ENCODE measurements at regions not wholly inside any gene's neighbourhood (a gene's known extent, or its start where the extent isn't known, plus 50 kb on each side); places are given as distances from the start of the nearest gene placed in this dataset.

DNA sequence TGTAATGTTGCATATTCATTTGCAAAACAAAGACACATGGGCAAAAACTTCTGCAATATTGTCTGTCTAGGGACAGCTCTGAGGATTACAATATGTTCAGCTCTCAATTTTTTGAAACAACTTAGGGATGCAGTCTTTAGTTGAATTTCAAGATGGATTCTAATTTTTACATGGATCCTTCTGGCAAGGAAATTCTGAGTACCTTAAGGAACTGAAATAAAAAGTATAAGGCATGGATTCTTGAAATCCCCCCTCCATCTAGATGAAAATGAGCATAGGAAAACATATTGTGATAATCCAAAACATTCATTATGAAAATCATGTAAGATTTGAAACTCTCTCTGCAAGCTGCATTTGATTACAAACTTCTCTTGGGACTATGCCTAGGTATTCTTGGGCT is 568.6 kb downstream of the CETN3 start:
- H3K9me3 ChIP-seq (ENCODE audit: low read depth) = no peaks in the 10 kb centered on the region
- H3K27me3 ChIP-seq (replicated peaks; ENCODE audit: insufficient read depth) = no peaks in the 10 kb centered on the region
- in situ Hi-C loops (cut with MboI) = no loop called here
- no peaks in the 10 kb centered on the region for H3F3A ChIP-seq (ENCODE audit: insufficient read depth)
- H3K4me3 ChIP-seq = no peak overlapping the region
- no peak overlapping the region for H3K9ac ChIP-seq
- H3K9me2 ChIP-seq (ENCODE audit: insufficient read depth) = no peaks in the 10 kb centered on the region
- DNase-seq = no peak
- TF ChIP-seq EZH2phosphoT487 (IDR thresholded peaks at IDR 0.05; ENCODE audit: insufficient read depth, low read depth) (no peak), EZH2 (IDR thresholded peaks at IDR 0.05; ENCODE audit: insufficient read depth, poor library complexity, severe bottlenecking) (no peak)
- H3K79me2 ChIP-seq (ENCODE audit: insufficient read depth) = no peaks in the 10 kb centered on the region
- H3K4me2 ChIP-seq (ENCODE audit: unreplicated experiment) = no peak overlapping the region
- no peak overlapping the region for H2AFZ ChIP-seq
- H4K20me1 ChIP-seq (ENCODE audit: insufficient read depth) = no peaks in the 10 kb centered on the region
- no peak overlapping the region for H3K27ac ChIP-seq
- no peaks in the 10 kb centered on the region for H3K4me1 ChIP-seq (ENCODE audit: insufficient read depth)
- no peaks in the 10 kb centered on the region for H3K36me3 ChIP-seq (ENCODE audit: low read depth)

DNA sequence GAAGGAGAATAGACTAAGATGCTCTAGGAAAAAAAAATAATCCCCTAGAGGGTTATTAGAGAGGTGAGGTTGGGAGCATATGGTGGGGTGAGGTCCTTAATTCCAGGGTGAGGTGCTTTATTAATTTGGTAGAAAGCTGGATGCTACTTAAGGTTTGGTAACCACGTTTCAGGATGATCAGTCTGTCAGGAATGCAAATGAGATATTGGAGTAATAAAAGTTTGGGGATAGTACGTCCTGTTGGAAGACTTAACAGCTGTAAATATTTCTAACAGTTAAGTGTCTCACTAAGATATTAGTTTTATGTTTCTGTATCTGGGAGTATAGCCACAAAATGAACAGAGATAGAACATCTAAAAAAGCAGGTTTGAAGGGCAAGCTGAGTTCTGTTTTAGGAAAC is 578.9 kb downstream of the CETN3 start:
- Histone ChIP-seq H3K4me1 (ENCODE audit: insufficient read depth) (no peaks in the 10 kb centered on the region), H4K20me1 (ENCODE audit: insufficient read depth) (no peaks in the 10 kb centered on the region), H3K27me3 (replicated peaks; ENCODE audit: insufficient read depth) (no peaks in the 10 kb centered on the region), H3K9me2 (ENCODE audit: insufficient read depth) (no peaks in the 10 kb centered on the region), H3F3A (ENCODE audit: insufficient read depth) (no peaks in the 10 kb centered on the region), H3K36me3 (ENCODE audit: low read depth) (no peaks in the 10 kb centered on the region), H3K27ac (no peak overlapping the region), H3K9ac (no peak overlapping the region), H3K4me3 (no peak overlapping the region), H3K79me2 (ENCODE audit: insufficient read depth) (no peaks in the 10 kb centered on the region), H2AFZ (no peak overlapping the region), H3K9me3 (ENCODE audit: low read depth) (no peaks in the 10 kb centered on the region), H3K4me2 (ENCODE audit: unreplicated experiment) (no peak overlapping the region)
- in situ Hi-C loops (cut with MboI) = no loop called here
- TF ChIP-seq EZH2phosphoT487 (IDR thresholded peaks at IDR 0.05; ENCODE audit: insufficient read depth, low read depth) (no peak), EZH2 (IDR thresholded peaks at IDR 0.05; ENCODE audit: insufficient read depth, poor library complexity, severe bottlenecking) (no peak)
- DNase-seq = peak; percentile 11
- 7 to 15% methylated on average over 2 of the region's 2 CpGs for WGBS, 2 experiments (ENCODE audit: low coverage in 1 of 2, low lambda C conversion rate in 2 of 2, missing lambda C conversion rate in 2 of 2)

DNA sequence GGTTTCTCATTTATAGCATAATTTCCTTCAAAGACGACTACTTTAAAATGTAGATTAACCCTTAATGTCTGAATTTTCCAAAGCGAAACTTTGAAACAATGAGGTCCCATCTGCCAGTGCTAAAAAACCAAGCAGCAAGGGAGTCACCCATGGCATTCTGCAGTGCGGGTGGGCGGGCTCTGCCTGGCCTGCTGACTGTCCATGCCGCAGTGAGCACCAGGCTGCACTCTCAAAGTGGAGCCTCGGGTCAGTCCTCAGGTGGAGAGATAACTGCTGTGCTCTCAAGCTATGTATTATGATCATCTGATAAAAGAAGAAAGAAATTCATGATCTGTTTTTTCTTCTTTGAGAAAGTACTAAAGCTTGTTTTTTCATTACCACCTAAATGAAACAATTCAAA is 581.6 kb downstream of the CETN3 start:
- H3K4me1 ChIP-seq (ENCODE audit: insufficient read depth) = no peaks in the 10 kb centered on the region
- no peak for TF ChIP-seq EZH2 (IDR thresholded peaks at IDR 0.05; ENCODE audit: insufficient read depth, poor library complexity, severe bottlenecking)
- no peak for TF ChIP-seq EZH2phosphoT487 (IDR thresholded peaks at IDR 0.05; ENCODE audit: insufficient read depth, low read depth)
- no peaks in the 10 kb centered on the region for H4K20me1 ChIP-seq (ENCODE audit: insufficient read depth)
- no peaks in the 10 kb centered on the region for H3K79me2 ChIP-seq (ENCODE audit: insufficient read depth)
- no peaks in the 10 kb centered on the region for H3K36me3 ChIP-seq (ENCODE audit: low read depth)
- H3K4me3 ChIP-seq = no peak overlapping the region
- in situ Hi-C loops (cut with MboI) = no loop called here
- no peaks in the 10 kb centered on the region for H3K9me3 ChIP-seq (ENCODE audit: low read depth)
- peak overlapping the region; percentile 66 for H2AFZ ChIP-seq
- no peak overlapping the region for H3K4me2 ChIP-seq (ENCODE audit: unreplicated experiment)
- no peaks in the 10 kb centered on the region for H3K27me3 ChIP-seq (replicated peaks; ENCODE audit: insufficient read depth)
- DNase-seq = no peak
- H3K27ac ChIP-seq = no peak overlapping the region
- no peaks in the 10 kb centered on the region for H3F3A ChIP-seq (ENCODE audit: insufficient read depth)
- 62 to 70% methylated on average over 6 of the region's 6 CpGs for WGBS, 2 experiments (ENCODE audit: low coverage in 1 of 2, low lambda C conversion rate in 2 of 2, missing lambda C conversion rate in 2 of 2)
- peaks cover 5% of the 10 kb centered on the region; the same call in 1 of the 2 replicates for H3K9me2 ChIP-seq (ENCODE audit: insufficient read depth)
- H3K9ac ChIP-seq = no peak overlapping the region

DNA sequence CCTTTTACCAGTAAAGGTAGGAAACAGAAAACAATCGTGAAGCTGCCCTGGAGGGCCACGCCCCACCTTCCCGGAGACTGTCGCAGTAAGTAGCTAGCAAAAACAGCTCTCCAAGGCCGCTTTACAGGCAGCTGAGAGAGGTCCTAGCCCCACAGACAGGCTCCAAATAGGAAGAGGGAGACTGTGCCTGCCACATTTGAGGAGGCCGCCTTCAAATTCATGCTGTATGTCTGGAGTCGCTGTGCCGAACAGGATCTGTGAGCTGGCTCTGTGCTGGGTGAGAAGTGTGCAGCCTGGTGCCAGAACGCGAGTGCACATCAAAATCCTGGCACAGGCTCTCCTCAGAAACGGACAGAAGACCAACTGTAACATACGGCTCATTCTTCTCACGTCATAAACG is 582.2 kb downstream of the CETN3 start:
- Histone ChIP-seq H3K27me3 (replicated peaks; ENCODE audit: insufficient read depth) (no peaks in the 10 kb centered on the region), H4K20me1 (ENCODE audit: insufficient read depth) (no peaks in the 10 kb centered on the region), H3K36me3 (ENCODE audit: low read depth) (no peaks in the 10 kb centered on the region), H3K4me1 (ENCODE audit: insufficient read depth) (no peaks in the 10 kb centered on the region), H3K27ac (no peak overlapping the region), H3K79me2 (ENCODE audit: insufficient read depth) (no peaks in the 10 kb centered on the region), H3K9me3 (ENCODE audit: low read depth) (no peaks in the 10 kb centered on the region), H2AFZ (peak overlapping the region; percentile 66), H3K9me2 (ENCODE audit: insufficient read depth) (peaks cover 5% of the 10 kb centered on the region; the same call in 1 of the 2 replicates), H3F3A (ENCODE audit: insufficient read depth) (no peaks in the 10 kb centered on the region), H3K4me2 (ENCODE audit: unreplicated experiment) (peak overlapping the region; percentile 35), H3K4me3 (peak overlapping the region; percentile 42), H3K9ac (no peak overlapping the region)
- peak; percentile 25 for DNase-seq
- WGBS, 2 experiments (ENCODE audit: low coverage in 1 of 2, low lambda C conversion rate in 2 of 2, missing lambda C conversion rate in 2 of 2) = 32 to 37% methylated on average over 14 of the region's 14 CpGs
- in situ Hi-C loops (cut with MboI) = no loop called here
- no peak for TF ChIP-seq EZH2 (IDR thresholded peaks at IDR 0.05; ENCODE audit: insufficient read depth, poor library complexity, severe bottlenecking)
- TF ChIP-seq EZH2phosphoT487 (IDR thresholded peaks at IDR 0.05; ENCODE audit: insufficient read depth, low read depth) = no peak

DNA sequence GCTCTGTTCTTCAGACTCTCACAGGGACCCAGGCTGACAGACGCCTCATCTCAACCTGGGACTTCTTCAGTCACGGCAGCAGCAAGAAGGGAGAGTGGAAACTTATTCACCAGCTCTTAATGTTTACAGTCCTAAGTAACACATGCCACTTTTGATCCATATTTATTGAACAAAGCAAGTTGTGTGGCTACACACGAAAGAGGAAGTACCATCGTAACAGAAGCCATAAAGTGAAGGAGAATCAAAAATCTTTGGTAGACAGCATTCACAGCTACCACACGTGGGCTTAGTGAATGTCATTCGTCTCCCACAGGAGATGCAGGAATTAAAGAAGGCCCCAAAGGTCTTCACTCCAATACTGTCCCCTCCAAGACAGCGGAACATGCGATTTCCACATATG is 582.6 kb downstream of the CETN3 start:
- Histone ChIP-seq H3K4me1 (ENCODE audit: insufficient read depth) (no peaks in the 10 kb centered on the region), H2AFZ (peak overlapping the region; percentile 66), H3F3A (ENCODE audit: insufficient read depth) (no peaks in the 10 kb centered on the region), H4K20me1 (ENCODE audit: insufficient read depth) (no peaks in the 10 kb centered on the region), H3K9me2 (ENCODE audit: insufficient read depth) (peaks cover 5% of the 10 kb centered on the region; the same call in 1 of the 2 replicates), H3K27ac (no peak overlapping the region), H3K9me3 (ENCODE audit: low read depth) (no peaks in the 10 kb centered on the region), H3K36me3 (ENCODE audit: low read depth) (no peaks in the 10 kb centered on the region), H3K9ac (no peak overlapping the region), H3K4me3 (no peak overlapping the region; the same call in 1 of the 2 replicates), H3K27me3 (replicated peaks; ENCODE audit: insufficient read depth) (no peaks in the 10 kb centered on the region), H3K79me2 (ENCODE audit: insufficient read depth) (no peaks in the 10 kb centered on the region), H3K4me2 (ENCODE audit: unreplicated experiment) (no peak overlapping the region)
- TF ChIP-seq EZH2 (IDR thresholded peaks at IDR 0.05; ENCODE audit: insufficient read depth, poor library complexity, severe bottlenecking) (no peak), EZH2phosphoT487 (IDR thresholded peaks at IDR 0.05; ENCODE audit: insufficient read depth, low read depth) (no peak)
- WGBS, 2 experiments (ENCODE audit: low coverage in 1 of 2, low lambda C conversion rate in 2 of 2, missing lambda C conversion rate in 2 of 2) = 72 to 81% methylated on average over 8 of the region's 8 CpGs
- DNase-seq = no peak
- in situ Hi-C loops (cut with MboI) = no loop called here
